ENCODE measurements at regions not wholly inside any gene's neighbourhood (a gene's known extent, or its start where the extent isn't known, plus 50 kb on each side); places are given as distances from the start of the nearest gene placed in this dataset.

DNA sequence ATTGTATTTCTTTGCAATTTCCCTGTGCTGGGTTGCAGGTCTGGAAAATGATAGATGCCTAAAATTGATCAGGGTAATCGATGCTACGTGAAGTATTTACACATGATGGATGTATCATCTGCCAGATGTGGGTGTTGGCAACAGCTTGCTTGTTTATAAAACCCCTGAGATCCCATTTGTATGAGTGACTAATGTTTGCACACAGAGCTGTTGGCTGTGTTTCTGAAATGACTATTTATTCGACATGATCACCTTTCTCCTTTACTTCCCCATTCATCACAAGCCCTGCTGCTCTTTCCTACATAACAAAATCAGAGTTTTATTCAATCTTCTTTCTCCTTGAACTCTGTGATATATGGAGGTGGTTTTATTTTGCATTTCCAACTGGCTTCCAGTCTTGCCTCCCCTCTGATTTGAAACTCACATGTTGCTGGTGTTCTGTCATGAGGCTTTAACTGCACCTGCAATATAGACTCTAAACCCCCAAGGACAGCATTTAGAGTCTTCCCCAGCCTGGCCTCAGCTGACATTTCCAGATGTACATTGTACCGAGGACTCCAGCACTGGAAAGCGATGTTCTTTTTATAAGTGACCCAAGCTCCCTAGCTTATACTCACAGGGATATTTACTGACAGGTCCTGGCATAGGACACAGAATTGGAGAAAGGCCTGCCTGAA, 50.7 kb upstream of the SHB start:
- no peak overlapping the region for H3K4me3 Mint-ChIP-seq
- H3K9me3 Mint-ChIP-seq, result no peaks in the 10 kb centered on the region
- no peaks in the 10 kb centered on the region for H3K36me3 Mint-ChIP-seq
- H3K27ac Mint-ChIP-seq, result no peak overlapping the region
- CTCF ChIA-PET, result no interaction called here
- H3K27me3 Mint-ChIP-seq, result peaks cover 27% of the 10 kb centered on the region
- DNase-seq, result no peak
- no peaks in the 10 kb centered on the region for H3K4me1 Mint-ChIP-seq

DNA sequence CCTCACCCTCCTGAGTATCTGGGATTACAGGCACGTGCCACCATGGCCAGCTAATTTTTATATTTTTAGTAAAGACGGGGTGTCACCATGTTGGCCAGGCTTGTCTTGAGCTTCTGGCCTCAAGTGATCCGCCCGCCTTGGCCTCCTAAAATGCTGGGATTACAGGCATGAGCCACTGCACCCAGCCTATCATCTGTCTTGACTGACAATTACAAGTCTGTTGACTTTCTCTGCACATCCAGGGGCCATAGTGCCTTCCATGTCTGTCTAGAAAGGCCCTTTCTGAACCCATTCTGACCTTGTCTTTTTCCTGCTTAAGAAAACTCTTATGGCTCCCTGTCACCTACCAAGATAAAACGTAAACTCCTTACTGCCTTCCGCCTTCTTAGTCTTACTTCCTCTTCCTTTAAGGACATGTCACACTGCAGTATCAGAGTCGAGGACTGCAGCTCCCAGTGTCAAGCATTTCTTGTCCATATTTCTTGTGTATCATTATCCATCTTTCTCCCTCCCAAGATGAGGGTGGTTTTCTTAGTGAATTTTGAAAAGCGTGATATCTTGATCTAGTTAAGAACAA, 49.9 kb upstream of the SHB start:
- CTCF ChIA-PET, result interaction anchor here (1.8 kb wide), 1 partner anchor 31 kb away, joined by 3 read pairs; no protein-coding TSS in a partner anchor
- no peaks in the 10 kb centered on the region for H3K36me3 Mint-ChIP-seq
- H3K27ac Mint-ChIP-seq, result no peak overlapping the region
- DNase-seq, result no peak
- no peak overlapping the region for H3K4me3 Mint-ChIP-seq
- no peaks in the 10 kb centered on the region for H3K4me1 Mint-ChIP-seq
- H3K27me3 Mint-ChIP-seq, result peaks cover 23% of the 10 kb centered on the region
- H3K9me3 Mint-ChIP-seq, result no peaks in the 10 kb centered on the region
